ENCODE measurements at regions not wholly inside any gene's neighbourhood (a gene's known extent, or its start where the extent isn't known, plus 50 kb on each side); places are given as distances from the start of the nearest gene placed in this dataset.

- Histone ChIP-seq H3K9me3 (no peaks in the 10 kb centered on the region), H3K4me3 (no peak overlapping the region), H3K27ac (no peak overlapping the region), H3K4me1 (no peaks in the 10 kb centered on the region), H3K4me2 (no peak overlapping the region)
- ChIA-PET CTCF (interaction anchor here (0.6 kb wide), 1 partner anchor 388 kb away, joined by 3 read pairs; no protein-coding TSS in a partner anchor), POLR2A (no interaction called here)
- DNase-seq (ENCODE audit: low read depth in 1 of 2, low spot score in 1 of 2) (no peak), FAIRE-seq (no peak), ATAC-seq (no peak)
- WGBS (ENCODE audit: missing lambda C conversion rate), result 64% methylated on average over 9 of the region's 9 CpGs
- TF ChIP-seq TP53 (CRISPR knock-in tag; IDR thresholded peaks at IDR 0.05), result no peak
Observed at GRCh38 chr5:82858151-82859025, 218.8 kb downstream of the TMEM167A start.

GRCh38 chr5:82855893-82856550 is 221.2 kb downstream of the TMEM167A start:
- Histone ChIP-seq H3K4me3 (no peak overlapping the region), H3K4me1 (no peaks in the 10 kb centered on the region), H3K4me2 (no peak overlapping the region), H3K27ac (no peak overlapping the region), H3K9me3 (no peaks in the 10 kb centered on the region)
- 60% methylated on average over 5 of the region's 5 CpGs for WGBS (ENCODE audit: missing lambda C conversion rate)
- TF ChIP-seq TFCP2L1 (CRISPR knock-in tag; IDR thresholded peaks at IDR 0.05) (no peak), ZFP36 (IDR thresholded peaks at IDR 0.05; ENCODE audit: borderline replicate concordance, partially characterized antibody) (no peak), HES2 (IDR thresholded peaks at IDR 0.05) (no peak), RCOR1 (IDR thresholded peaks at IDR 0.05; ENCODE audit: low read depth, low read length) (no peak), CHD4 (IDR thresholded peaks at IDR 0.05; ENCODE audit: borderline replicate concordance) (no peak), FOSB (CRISPR knock-in tag; IDR thresholded peaks at IDR 0.05) (no peak), POLR2AphosphoS2 (conservative IDR thresholded peaks at IDR 0.05; ENCODE audit: low read length) (no peak), ATOH8 (CRISPR knock-in tag; IDR thresholded peaks at IDR 0.05; ENCODE audit: low read depth) (no peak), JUNB (IDR thresholded peaks at IDR 0.05) (no peak), JUN (IDR thresholded peaks at IDR 0.05) (no peak), GATA3 (IDR thresholded peaks at IDR 0.05; ENCODE audit: borderline replicate concordance) (no peak), MYC (IDR thresholded peaks at IDR 0.05; ENCODE audit: borderline replicate concordance, low read length) (no peak), HMGXB4 (CRISPR knock-in tag; IDR thresholded peaks at IDR 0.05; ENCODE audit: borderline replicate concordance) (no peak), HEYL (CRISPR knock-in tag; IDR thresholded peaks at IDR 0.05) (no peak), FOXS1 (CRISPR knock-in tag; IDR thresholded peaks at IDR 0.05) (no peak)
- CTCF ChIA-PET, result no interaction called here
- POLR2A ChIA-PET, result no interaction called here
- no peak for FAIRE-seq
- ATAC-seq, result no peak
- DNase-seq (ENCODE audit: low read depth in 1 of 2, low spot score in 1 of 2), result no peak

- ChIA-PET CTCF (no interaction called here), POLR2A (no interaction called here)
- Histone ChIP-seq H3K4me2 (no peak overlapping the region), H3K4me3 (no peak overlapping the region), H3K9me3 (no peaks in the 10 kb centered on the region), H3K27ac (no peak overlapping the region), H3K4me1 (no peaks in the 10 kb centered on the region)
- DNase-seq (ENCODE audit: low read depth in 1 of 2, low spot score in 1 of 2) (no peak), FAIRE-seq (no peak), ATAC-seq (no peak)
- TF ChIP-seq HOXB5 (CRISPR knock-in tag; IDR thresholded peaks at IDR 0.05) (no peak), SREBF2 (IDR thresholded peaks at IDR 0.05) (no peak), CBX8 (IDR thresholded peaks at IDR 0.05) (no peak), FOSL2 (IDR thresholded peaks at IDR 0.05) (no peak), FOSL2 (CRISPR knock-in tag; IDR thresholded peaks at IDR 0.05) (no peak), ZFP36 (IDR thresholded peaks at IDR 0.05; ENCODE audit: borderline replicate concordance, partially characterized antibody) (no peak), RAD21 (conservative IDR thresholded peaks at IDR 0.05 in 1 of 2, IDR thresholded peaks at IDR 0.05 in 1 of 2) (no peak), POLR2AphosphoS2 (conservative IDR thresholded peaks at IDR 0.05; ENCODE audit: low read length) (no peak), NR3C1 (IDR thresholded peaks at IDR 0.05) (no peak), RCOR1 (IDR thresholded peaks at IDR 0.05; ENCODE audit: low read depth, low read length) (no peak)
- 53% methylated on average over 3 of the region's 3 CpGs for WGBS (ENCODE audit: missing lambda C conversion rate)
Observed at GRCh38 chr5:82854956-82855355, 222.2 kb downstream of the TMEM167A start.
